ENCODE measurements at regions not wholly inside any gene's neighbourhood (a gene's known extent, or its start where the extent isn't known, plus 50 kb on each side); places are given as distances from the start of the nearest gene placed in this dataset.

- no peak for TF ChIP-seq EZH2 (optimal IDR thresholded peaks at IDR 0.05; ENCODE audit: low read depth, low read length)
- no peak for TF ChIP-seq CTCF (IDR thresholded peaks at IDR 0.05; ENCODE audit: low read length)
Observed at GRCh38 chr12:91861554-91861953, 284.1 kb downstream of the BTG1 start.
